ENCODE measurements at regions not wholly inside any gene's neighbourhood (a gene's known extent, or its start where the extent isn't known, plus 50 kb on each side); places are given as distances from the start of the nearest gene placed in this dataset.

- POLR2A ChIA-PET: interaction anchor here (0.6 kb wide), 1 partner anchor 93 kb away, joined by 10 read pairs; no protein-coding TSS in a partner anchor
- Mint-ChIP-seq H3K27ac (no peak overlapping the region), H3K27me3 (ENCODE audit: low read depth) (no peaks in the 10 kb centered on the region), H3K4me1 (peaks cover 8% of the 10 kb centered on the region), H3K4me3 (no peak overlapping the region), H3K36me3 (peaks cover 8% of the 10 kb centered on the region; the same call in 1 of the 2 replicates), H3K9me3 (peaks cover 12% of the 10 kb centered on the region; the same call in 1 of the 2 replicates)
- CTCF ChIA-PET: no interaction called here
- no peak for DNase-seq (ENCODE audit: low spot score)
- ATAC-seq: no peak
- TF ChIP-seq, protein P1, sequence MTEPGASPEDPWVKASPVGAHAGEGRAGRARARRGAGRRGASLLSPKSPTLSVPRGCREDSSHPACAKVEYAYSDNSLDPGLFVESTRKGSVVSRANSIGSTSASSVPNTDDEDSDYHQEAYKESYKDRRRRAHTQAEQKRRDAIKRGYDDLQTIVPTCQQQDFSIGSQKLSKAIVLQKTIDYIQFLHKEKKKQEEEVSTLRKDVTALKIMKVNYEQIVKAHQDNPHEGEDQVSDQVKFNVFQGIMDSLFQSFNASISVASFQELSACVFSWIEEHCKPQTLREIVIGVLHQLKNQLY (CRISPR knock-in tag; IDR thresholded peaks at IDR 0.05): no peak
- TF ChIP-seq E2F5 (CRISPR knock-in tag; IDR thresholded peaks at IDR 0.05): no peak
- no peak for TF ChIP-seq FOXJ3 (CRISPR knock-in tag; IDR thresholded peaks at IDR 0.05; ENCODE audit: borderline replicate concordance)
- TF ChIP-seq GRHL2 (CRISPR knock-in tag; IDR thresholded peaks at IDR 0.05; ENCODE audit: insufficient replicate concordance, severe bottlenecking): no peak
- TF ChIP-seq, protein P2, sequence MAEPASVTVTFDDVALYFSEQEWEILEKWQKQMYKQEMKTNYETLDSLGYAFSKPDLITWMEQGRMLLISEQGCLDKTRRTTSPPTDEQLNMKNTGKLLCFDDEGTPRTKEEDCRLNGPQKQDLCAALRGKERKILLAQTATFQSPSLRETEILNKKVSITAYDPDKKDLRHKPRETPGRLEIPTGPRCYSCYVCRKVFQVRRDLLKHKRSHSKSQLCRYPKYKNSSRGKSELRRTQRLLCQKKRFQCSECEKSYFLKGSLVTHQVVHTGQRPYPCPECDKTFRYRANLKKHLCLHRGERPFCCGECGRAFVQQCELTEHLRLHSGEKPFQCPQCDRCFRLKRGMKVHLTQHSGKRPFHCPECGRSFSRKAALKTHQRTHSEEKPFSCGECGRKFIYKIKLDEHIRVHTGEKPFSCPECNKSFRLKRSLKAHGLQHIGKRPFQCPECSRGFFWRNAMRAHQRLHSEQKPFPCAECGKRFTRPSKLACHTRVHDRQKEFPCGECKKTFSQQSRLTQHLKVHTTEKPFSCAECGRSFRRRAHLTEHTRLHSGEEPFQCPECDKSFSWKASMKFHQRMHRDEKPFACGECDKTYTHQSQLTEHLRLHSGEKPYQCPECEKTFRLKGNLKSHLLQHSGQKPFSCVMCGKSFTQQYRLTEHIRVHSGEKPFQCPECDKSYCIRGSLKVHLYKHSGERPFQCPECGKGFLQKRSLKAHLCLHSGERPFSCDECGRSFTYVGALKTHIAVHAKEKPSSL (CRISPR knock-in tag; conservative IDR thresholded peaks at IDR 0.05): no peak
- TF ChIP-seq, protein P3, sequence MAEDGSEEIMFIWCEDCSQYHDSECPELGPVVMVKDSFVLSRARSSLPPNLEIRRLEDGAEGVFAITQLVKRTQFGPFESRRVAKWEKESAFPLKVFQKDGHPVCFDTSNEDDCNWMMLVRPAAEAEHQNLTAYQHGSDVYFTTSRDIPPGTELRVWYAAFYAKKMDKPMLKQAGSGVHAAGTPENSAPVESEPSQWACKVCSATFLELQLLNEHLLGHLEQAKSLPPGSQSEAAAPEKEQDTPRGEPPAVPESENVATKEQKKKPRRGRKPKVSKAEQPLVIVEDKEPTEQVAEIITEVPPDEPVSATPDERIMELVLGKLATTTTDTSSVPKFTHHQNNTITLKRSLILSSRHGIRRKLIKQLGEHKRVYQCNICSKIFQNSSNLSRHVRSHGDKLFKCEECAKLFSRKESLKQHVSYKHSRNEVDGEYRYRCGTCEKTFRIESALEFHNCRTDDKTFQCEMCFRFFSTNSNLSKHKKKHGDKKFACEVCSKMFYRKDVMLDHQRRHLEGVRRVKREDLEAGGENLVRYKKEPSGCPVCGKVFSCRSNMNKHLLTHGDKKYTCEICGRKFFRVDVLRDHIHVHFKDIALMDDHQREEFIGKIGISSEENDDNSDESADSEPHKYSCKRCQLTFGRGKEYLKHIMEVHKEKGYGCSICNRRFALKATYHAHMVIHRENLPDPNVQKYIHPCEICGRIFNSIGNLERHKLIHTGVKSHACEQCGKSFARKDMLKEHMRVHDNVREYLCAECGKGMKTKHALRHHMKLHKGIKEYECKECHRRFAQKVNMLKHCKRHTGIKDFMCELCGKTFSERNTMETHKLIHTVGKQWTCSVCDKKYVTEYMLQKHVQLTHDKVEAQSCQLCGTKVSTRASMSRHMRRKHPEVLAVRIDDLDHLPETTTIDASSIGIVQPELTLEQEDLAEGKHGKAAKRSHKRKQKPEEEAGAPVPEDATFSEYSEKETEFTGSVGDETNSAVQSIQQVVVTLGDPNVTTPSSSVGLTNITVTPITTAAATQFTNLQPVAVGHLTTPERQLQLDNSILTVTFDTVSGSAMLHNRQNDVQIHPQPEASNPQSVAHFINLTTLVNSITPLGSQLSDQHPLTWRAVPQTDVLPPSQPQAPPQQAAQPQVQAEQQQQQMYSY (CRISPR knock-in tag; IDR thresholded peaks at IDR 0.05): no peak
- TF ChIP-seq SMAD3 (CRISPR knock-in tag; IDR thresholded peaks at IDR 0.05; ENCODE audit: borderline replicate concordance): no peak
- TF ChIP-seq, protein P4, sequence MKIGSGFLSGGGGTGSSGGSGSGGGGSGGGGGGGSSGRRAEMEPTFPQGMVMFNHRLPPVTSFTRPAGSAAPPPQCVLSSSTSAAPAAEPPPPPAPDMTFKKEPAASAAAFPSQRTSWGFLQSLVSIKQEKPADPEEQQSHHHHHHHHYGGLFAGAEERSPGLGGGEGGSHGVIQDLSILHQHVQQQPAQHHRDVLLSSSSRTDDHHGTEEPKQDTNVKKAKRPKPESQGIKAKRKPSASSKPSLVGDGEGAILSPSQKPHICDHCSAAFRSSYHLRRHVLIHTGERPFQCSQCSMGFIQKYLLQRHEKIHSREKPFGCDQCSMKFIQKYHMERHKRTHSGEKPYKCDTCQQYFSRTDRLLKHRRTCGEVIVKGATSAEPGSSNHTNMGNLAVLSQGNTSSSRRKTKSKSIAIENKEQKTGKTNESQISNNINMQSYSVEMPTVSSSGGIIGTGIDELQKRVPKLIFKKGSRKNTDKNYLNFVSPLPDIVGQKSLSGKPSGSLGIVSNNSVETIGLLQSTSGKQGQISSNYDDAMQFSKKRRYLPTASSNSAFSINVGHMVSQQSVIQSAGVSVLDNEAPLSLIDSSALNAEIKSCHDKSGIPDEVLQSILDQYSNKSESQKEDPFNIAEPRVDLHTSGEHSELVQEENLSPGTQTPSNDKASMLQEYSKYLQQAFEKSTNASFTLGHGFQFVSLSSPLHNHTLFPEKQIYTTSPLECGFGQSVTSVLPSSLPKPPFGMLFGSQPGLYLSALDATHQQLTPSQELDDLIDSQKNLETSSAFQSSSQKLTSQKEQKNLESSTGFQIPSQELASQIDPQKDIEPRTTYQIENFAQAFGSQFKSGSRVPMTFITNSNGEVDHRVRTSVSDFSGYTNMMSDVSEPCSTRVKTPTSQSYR (CRISPR knock-in tag; IDR thresholded peaks at IDR 0.05): no peak
- no peak for TF ChIP-seq TEAD1 (CRISPR knock-in tag; IDR thresholded peaks at IDR 0.05)
- TF ChIP-seq ZBTB21 (CRISPR knock-in tag; IDR thresholded peaks at IDR 0.05; ENCODE audit: borderline replicate concordance): no peak
- TF ChIP-seq NFATC4 (CRISPR knock-in tag; IDR thresholded peaks at IDR 0.05): no peak
- TF ChIP-seq, protein P5, sequence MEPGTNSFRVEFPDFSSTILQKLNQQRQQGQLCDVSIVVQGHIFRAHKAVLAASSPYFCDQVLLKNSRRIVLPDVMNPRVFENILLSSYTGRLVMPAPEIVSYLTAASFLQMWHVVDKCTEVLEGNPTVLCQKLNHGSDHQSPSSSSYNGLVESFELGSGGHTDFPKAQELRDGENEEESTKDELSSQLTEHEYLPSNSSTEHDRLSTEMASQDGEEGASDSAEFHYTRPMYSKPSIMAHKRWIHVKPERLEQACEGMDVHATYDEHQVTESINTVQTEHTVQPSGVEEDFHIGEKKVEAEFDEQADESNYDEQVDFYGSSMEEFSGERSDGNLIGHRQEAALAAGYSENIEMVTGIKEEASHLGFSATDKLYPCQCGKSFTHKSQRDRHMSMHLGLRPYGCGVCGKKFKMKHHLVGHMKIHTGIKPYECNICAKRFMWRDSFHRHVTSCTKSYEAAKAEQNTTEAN (CRISPR knock-in tag; IDR thresholded peaks at IDR 0.05): no peak
- no peak for TF ChIP-seq JUN (CRISPR knock-in tag; IDR thresholded peaks at IDR 0.05)
- no peak for TF ChIP-seq MYBL2 (CRISPR knock-in tag; IDR thresholded peaks at IDR 0.05)
- no peak for TF ChIP-seq HMGXB4 (CRISPR knock-in tag; IDR thresholded peaks at IDR 0.05)
- no peak for TF ChIP-seq IRF1 (CRISPR knock-in tag; IDR thresholded peaks at IDR 0.05)
- TF ChIP-seq IRF2 (CRISPR knock-in tag; IDR thresholded peaks at IDR 0.05; ENCODE audit: borderline replicate concordance, low read depth): no peak
- TF ChIP-seq ZNF423 (CRISPR knock-in tag; IDR thresholded peaks at IDR 0.05): no peak
- TF ChIP-seq, protein P6, sequence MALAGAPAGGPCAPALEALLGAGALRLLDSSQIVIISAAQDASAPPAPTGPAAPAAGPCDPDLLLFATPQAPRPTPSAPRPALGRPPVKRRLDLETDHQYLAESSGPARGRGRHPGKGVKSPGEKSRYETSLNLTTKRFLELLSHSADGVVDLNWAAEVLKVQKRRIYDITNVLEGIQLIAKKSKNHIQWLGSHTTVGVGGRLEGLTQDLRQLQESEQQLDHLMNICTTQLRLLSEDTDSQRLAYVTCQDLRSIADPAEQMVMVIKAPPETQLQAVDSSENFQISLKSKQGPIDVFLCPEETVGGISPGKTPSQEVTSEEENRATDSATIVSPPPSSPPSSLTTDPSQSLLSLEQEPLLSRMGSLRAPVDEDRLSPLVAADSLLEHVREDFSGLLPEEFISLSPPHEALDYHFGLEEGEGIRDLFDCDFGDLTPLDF (CRISPR knock-in tag; IDR thresholded peaks at IDR 0.05): no peak
- no peak for TF ChIP-seq NR3C1 (CRISPR knock-in tag; conservative IDR thresholded peaks at IDR 0.05; ENCODE audit: low read depth)
Observed at GRCh38 chr11:90590286-90590685, 367.4 kb upstream of the CHORDC1 start.
